Hepatocyte (in vitro differentiated cells): ENCODE measurements at regions not wholly inside any gene's neighbourhood (a gene's known extent, or its start where the extent isn't known, plus 50 kb on each side); places are given as distances from the start of the nearest gene placed in this dataset.
A peak's percentile ranks its signal among the peaks of the same experiment; 100 is the strongest.

Experiments
- DNase-seq: peaks from one replicate; pipeline ENCODE4 v3.0.0-alpha.2; 2016; ENCODE audit warnings: low spot score
- H2AFZ ChIP-seq: fragments of 200-600 bp; sonication (generic); 2 replicates; pipeline ENCODE4 v1.6.0; 2016; ENCODE audit warnings: antibody characterized with exemption, mild to moderate bottlenecking
- H3K27ac ChIP-seq: fragments of 200-600 bp; sonication (generic); 2 replicates; pipeline ENCODE4 v1.5.1; 2016; ENCODE audit warnings: mild to moderate bottlenecking
- H3K27me3 ChIP-seq: fragments of 200-600 bp; sonication (generic); 2 replicates; pipeline ENCODE4 v1.6.1; 2016
- H3K36me3 ChIP-seq: fragments of 200-600 bp; sonication (generic); replicated peaks from 2 replicates; pipeline ENCODE4 v1.5.1; 2016; ENCODE audit warnings: low read depth; ENCODE audit not compliant: insufficient read depth
- H3K4me1 ChIP-seq: fragments of 200-600 bp; sonication (generic); 2 replicates; pipeline ENCODE4 v1.5.1; 2016; ENCODE audit warnings: mild to moderate bottlenecking, moderate library complexity; ENCODE audit not compliant: insufficient read depth
- H3K4me2 ChIP-seq: fragments of 200-600 bp; sonication (generic); 2 replicates; pipeline ENCODE4 v1.6.0; 2016
- H3K4me3 ChIP-seq: fragments of 200-600 bp; sonication (generic); 2 replicates; pipeline ENCODE4 v1.5.1; 2016; ENCODE audit warnings: mild to moderate bottlenecking
- H3K79me2 ChIP-seq: fragments of 200-600 bp; sonication (generic); 2 replicates; pipeline ENCODE4 v1.6.0; 2017; ENCODE audit warnings: mild to moderate bottlenecking
- H3K9me2 ChIP-seq: fragments of 200-600 bp; sonication (generic); replicated peaks from 2 replicates; pipeline ENCODE4 v1.6.0; 2017; ENCODE audit warnings: mild to moderate bottlenecking; ENCODE audit not compliant: insufficient read depth
- H3K9me3 ChIP-seq: fragments of 200-600 bp; sonication (generic); 2 replicates; pipeline ENCODE4 v1.5.1; 2016; ENCODE audit warnings: low read depth, mild to moderate bottlenecking
- H4K20me1 ChIP-seq: fragments of 200-600 bp; sonication (generic); 2 replicates; pipeline ENCODE4 v1.6.0; 2016; ENCODE audit warnings: mild to moderate bottlenecking; ENCODE audit not compliant: insufficient read depth, poor library complexity, severe bottlenecking
- CTCF ChIP-seq: fragments of 200-600 bp; sonication (generic); IDR thresholded peaks from 2 replicates; pipeline ENCODE4 v1.5.1; 2016; ENCODE audit warnings: antibody characterized with exemption, mild to moderate bottlenecking; ENCODE audit not compliant: poor library complexity
- EZH2 ChIP-seq: fragments of 200-600 bp; sonication (generic); IDR thresholded peaks from 2 replicates; pipeline ENCODE4 v1.6.1; 2016; ENCODE audit warnings: antibody characterized with exemption, mild to moderate bottlenecking, borderline replicate concordance
- EZH2phosphoT487 ChIP-seq: fragments of 200-600 bp; sonication (generic); IDR thresholded peaks from one replicate; pipeline ENCODE4 v1.6.1; 2018; ENCODE audit warnings: antibody characterized with exemption, mild to moderate bottlenecking, low read depth, moderate library complexity; ENCODE audit not compliant: unreplicated experiment, severe bottlenecking
- WGBS: methylation state at CpG from one replicate; pipeline ENCODE4 v1.1.6; 2016; ENCODE audit warnings: low lambda C conversion rate; ENCODE audit errors: missing lambda C conversion rate; 5-methylcytosine and 5-hydroxymethylcytosine counted together

GRCh38 chr7:124171068-124171467 is 138.2 kb upstream of the TMEM229A start:
- Histone ChIP-seq H3K36me3 (no peaks in the 10 kb centered on the region), H2AFZ (no peak overlapping the region), H3K9me2 (no peaks in the 10 kb centered on the region), H3K4me3 (no peak overlapping the region), H3K4me2 (no peak overlapping the region), H4K20me1 (no peaks in the 10 kb centered on the region), H3K27ac (no peak overlapping the region), H3K79me2 (no peaks in the 10 kb centered on the region), H3K4me1 (no peaks in the 10 kb centered on the region), H3K9me3 (no peaks in the 10 kb centered on the region), H3K27me3 (no peaks in the 10 kb centered on the region)
- peak; percentile 41 for DNase-seq
- TF ChIP-seq CTCF, result peak; percentile 64
- no peak for TF ChIP-seq EZH2
- WGBS, result 43% methylated on average over 1 of the region's 1 CpG

DNA sequence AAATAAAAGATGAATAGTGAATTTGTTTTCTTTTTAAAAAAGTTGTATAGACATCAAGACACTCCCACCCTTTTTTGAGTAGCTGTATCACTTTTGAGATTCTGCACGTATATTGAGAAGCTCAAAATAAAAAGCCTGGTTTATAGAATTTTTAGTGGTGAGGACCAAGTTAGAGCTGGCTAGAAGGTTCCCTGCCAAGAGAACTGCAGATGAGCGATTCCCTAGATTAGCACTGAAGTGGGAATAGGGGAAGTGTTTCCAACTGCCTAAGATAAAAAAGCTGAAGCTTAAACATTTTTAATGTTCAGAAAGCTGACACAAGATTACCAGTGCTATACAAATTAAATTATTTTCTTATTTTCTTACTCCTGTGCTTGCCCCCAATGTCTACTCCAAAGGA is 135.7 kb upstream of the TMEM229A start:
- WGBS, result 91% methylated on average over 2 of the region's 2 CpGs

DNA sequence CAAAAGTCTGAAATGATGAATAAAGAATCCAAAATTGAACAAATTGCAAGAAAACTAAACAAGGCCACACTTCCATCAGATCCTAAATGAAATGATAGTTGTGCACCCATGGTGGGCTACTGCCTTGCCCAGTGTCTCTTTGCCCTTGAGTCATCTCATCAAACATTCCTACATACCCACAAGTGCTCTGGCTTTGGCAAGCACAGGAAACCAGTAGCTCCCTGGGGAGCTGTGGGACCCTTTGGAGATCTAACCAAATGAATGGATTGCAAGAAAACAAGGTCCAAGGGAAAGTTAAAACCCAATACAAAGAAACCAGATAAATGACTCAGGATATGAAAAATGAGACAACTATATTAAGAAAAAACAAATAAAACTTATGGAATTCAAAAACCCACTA is 129.8 kb upstream of the TMEM229A start:
- Histone ChIP-seq H3K36me3 (no peaks in the 10 kb centered on the region), H3K4me3 (no peak overlapping the region), H3K9me3 (no peaks in the 10 kb centered on the region), H3K27me3 (no peaks in the 10 kb centered on the region), H3K4me1 (no peaks in the 10 kb centered on the region), H3K27ac (no peak overlapping the region), H3K79me2 (no peaks in the 10 kb centered on the region), H2AFZ (no peak overlapping the region), H3K9me2 (no peaks in the 10 kb centered on the region), H4K20me1 (no peaks in the 10 kb centered on the region), H3K4me2 (no peak overlapping the region)
- TF ChIP-seq CTCF, result no peak
- TF ChIP-seq EZH2, result no peak
- TF ChIP-seq EZH2phosphoT487, result no peak
- no peak for DNase-seq

More for the DNA sequence above, 135.7 kb upstream of the TMEM229A start:
- no peaks in the 10 kb centered on the region for H4K20me1 ChIP-seq
- no peaks in the 10 kb centered on the region for H3K27me3 ChIP-seq
- TF ChIP-seq EZH2phosphoT487 (no peak), EZH2 (no peak), CTCF (no peak)
- H3K36me3 ChIP-seq, result no peaks in the 10 kb centered on the region
- no peaks in the 10 kb centered on the region for H3K4me1 ChIP-seq
- no peaks in the 10 kb centered on the region for H3K9me3 ChIP-seq
- H3K27ac ChIP-seq, result no peak overlapping the region
- no peak overlapping the region for H3K4me3 ChIP-seq
- no peak overlapping the region for H3K4me2 ChIP-seq
- no peak overlapping the region for H2AFZ ChIP-seq
- no peaks in the 10 kb centered on the region for H3K9me2 ChIP-seq
- DNase-seq, result no peak
- no peaks in the 10 kb centered on the region for H3K79me2 ChIP-seq

- Histone ChIP-seq H3K36me3 (no peaks in the 10 kb centered on the region), H3K9me3 (no peaks in the 10 kb centered on the region), H3K79me2 (no peaks in the 10 kb centered on the region), H3K4me2 (no peak overlapping the region), H3K27me3 (no peaks in the 10 kb centered on the region), H3K4me3 (no peak overlapping the region), H4K20me1 (no peaks in the 10 kb centered on the region), H3K9me2 (no peaks in the 10 kb centered on the region), H2AFZ (no peak overlapping the region), H3K27ac (no peak overlapping the region), H3K4me1 (no peaks in the 10 kb centered on the region)
- no peak for TF ChIP-seq EZH2phosphoT487
- no peak for TF ChIP-seq EZH2
- peak; percentile 70 for TF ChIP-seq CTCF
- DNase-seq, result peak; percentile 47
- 45% methylated on average over 3 of the region's 3 CpGs for WGBS
These were observed 122.7 kb upstream of the TMEM229A start for GRCh38 chr7:124155432-124156022.
